Mesenchymal stem cell (in vitro differentiated cells and primary cell): ENCODE measurements at regions not wholly inside any gene's neighbourhood (a gene's known extent, or its start where the extent isn't known, plus 50 kb on each side); places are given as distances from the start of the nearest gene placed in this dataset.

Experiments used
- DNase-seq: peaks from one replicate; pipeline ENCODE4 v3.0.0-alpha.2; 2013
- H2AFZ ChIP-seq: one replicate; pipeline ENCODE4 v1.6.1; 2013; ENCODE audit warnings: low read depth, mild to moderate bottlenecking, control low read depth, inconsistent platforms, low read length, moderate library complexity
- H2AK5ac ChIP-seq: 2 replicates; pipeline ENCODE4 v1.6.1; 2013; ENCODE audit warnings: low read length, moderate library complexity, mild to moderate bottlenecking, inconsistent platforms; ENCODE audit not compliant: severe bottlenecking
- H2BK120ac ChIP-seq: one replicate; pipeline ENCODE4 v1.6.1; 2013; ENCODE audit warnings: low read depth, mild to moderate bottlenecking, inconsistent platforms, low read length, moderate library complexity
- H2BK12ac ChIP-seq, 2 experiments: one replicate each; pipeline ENCODE4 v1.6.1; 2013; ENCODE audit warnings: inconsistent platforms in 2 of 2, low read length in 2 of 2, mild to moderate bottlenecking in 2 of 2, moderate library complexity in 2 of 2, control low read depth in 1 of 2
- H2BK15ac ChIP-seq: one replicate; pipeline ENCODE4 v1.6.1; 2013; ENCODE audit warnings: mild to moderate bottlenecking, low read depth, inconsistent platforms; ENCODE audit not compliant: poor library complexity, severe bottlenecking
- H2BK5ac ChIP-seq: 2 replicates; pipeline ENCODE4 v1.6.1; 2013; ENCODE audit warnings: low read depth, mild to moderate bottlenecking, low read length, control low read depth, inconsistent platforms; ENCODE audit not compliant: poor library complexity, severe bottlenecking
- H3K14ac ChIP-seq, 2 experiments: one replicate each; pipeline ENCODE4 v1.6.1; 2013; ENCODE audit warnings: inconsistent platforms in 2 of 2, low read length in 2 of 2, control low read depth in 1 of 2, mild to moderate bottlenecking in 1 of 2, moderate library complexity in 1 of 2
- H3K18ac ChIP-seq, 2 experiments: one replicate each; pipeline ENCODE4 v1.6.1; 2013; ENCODE audit warnings: inconsistent platforms in 2 of 2, low read length in 2 of 2, control low read depth in 1 of 2, low read depth in 1 of 2, mild to moderate bottlenecking in 1 of 2
- H3K23ac ChIP-seq, 2 experiments: one replicate each; pipeline ENCODE4 v1.6.1; 2013; ENCODE audit warnings: inconsistent platforms in 2 of 2, low read length in 2 of 2, mild to moderate bottlenecking in 2 of 2, moderate library complexity in 2 of 2, control low read depth in 1 of 2
- H3K27ac ChIP-seq: 2 replicates; pipeline ENCODE4 v1.5.1; 2013; ENCODE audit warnings: mild to moderate bottlenecking, moderate library complexity, low read length, control low read depth, inconsistent platforms; ENCODE audit not compliant: poor library complexity, severe bottlenecking
- H3K27me3 ChIP-seq, 2 experiments: 2 replicates each; pipeline versions ENCODE4 v1.6.1 to v1.7.0; 2013; ENCODE audit warnings: low read length in 2 of 2, mild to moderate bottlenecking in 2 of 2, moderate library complexity in 2 of 2, control low read depth in 1 of 2, inconsistent platforms in 1 of 2; ENCODE audit not compliant: control insufficient read depth in 1 of 2, insufficient read depth in 1 of 2
- H3K36me3 ChIP-seq, 2 experiments: 2 replicates each; pipeline versions ENCODE4 v1.6.1 to v1.7.0; 2013; ENCODE audit warnings: low read length in 2 of 2, control low read depth in 1 of 2, inconsistent platforms in 1 of 2, low read depth in 1 of 2, mild to moderate bottlenecking in 1 of 2; ENCODE audit not compliant: insufficient read depth in 2 of 2, control insufficient read depth in 1 of 2
- H3K4ac ChIP-seq, 2 experiments: one replicate each; pipeline ENCODE4 v1.6.1; 2013; ENCODE audit warnings: inconsistent platforms in 2 of 2, low read length in 2 of 2, mild to moderate bottlenecking in 2 of 2, moderate library complexity in 2 of 2, control low read depth in 1 of 2, low read depth in 1 of 2
- H3K4me1 ChIP-seq: 2 replicates; pipeline ENCODE4 v1.6.1; 2013; ENCODE audit warnings: low read depth, low read length, control low read depth; ENCODE audit not compliant: control insufficient read depth, insufficient read depth
- H3K4me2 ChIP-seq: 2 replicates; pipeline ENCODE4 v1.6.1; 2013; ENCODE audit warnings: low read length, mild to moderate bottlenecking, inconsistent platforms; ENCODE audit not compliant: poor library complexity, severe bottlenecking
- H3K4me3 ChIP-seq, 2 experiments: 2 replicates each; pipeline versions ENCODE4 v1.5.1 to v1.7.0; 2013; ENCODE audit warnings: low read length in 2 of 2, mild to moderate bottlenecking in 2 of 2, control low read depth in 1 of 2, low read depth in 1 of 2; ENCODE audit not compliant: insufficient read depth in 1 of 2
- H3K79me1 ChIP-seq: replicated peaks from 2 replicates; pipeline ENCODE4 v1.6.1; 2013; ENCODE audit warnings: mild to moderate bottlenecking, control low read depth, low read length, inconsistent platforms; ENCODE audit not compliant: poor library complexity, severe bottlenecking
- H3K9ac ChIP-seq: 2 replicates; pipeline ENCODE4 v1.7.0; 2013; ENCODE audit warnings: mild to moderate bottlenecking, low read length, moderate library complexity
- H3K9me3 ChIP-seq: 2 replicates; pipeline ENCODE4 v1.7.0; 2013; ENCODE audit warnings: mild to moderate bottlenecking, low read length; ENCODE audit not compliant: control insufficient read depth
- H4K8ac ChIP-seq: one replicate; pipeline ENCODE4 v1.6.1; 2013; ENCODE audit warnings: inconsistent platforms, mild to moderate bottlenecking, low read length, moderate library complexity
- H4K91ac ChIP-seq: one replicate; pipeline ENCODE4 v1.6.1; 2013; ENCODE audit warnings: mild to moderate bottlenecking, low read length, inconsistent platforms
- WGBS: methylation state at CpG from one replicate; pipeline ENCODE4 v1.1.7; 2013; ENCODE audit warnings: mixed read lengths; 5-methylcytosine and 5-hydroxymethylcytosine counted together

DNA sequence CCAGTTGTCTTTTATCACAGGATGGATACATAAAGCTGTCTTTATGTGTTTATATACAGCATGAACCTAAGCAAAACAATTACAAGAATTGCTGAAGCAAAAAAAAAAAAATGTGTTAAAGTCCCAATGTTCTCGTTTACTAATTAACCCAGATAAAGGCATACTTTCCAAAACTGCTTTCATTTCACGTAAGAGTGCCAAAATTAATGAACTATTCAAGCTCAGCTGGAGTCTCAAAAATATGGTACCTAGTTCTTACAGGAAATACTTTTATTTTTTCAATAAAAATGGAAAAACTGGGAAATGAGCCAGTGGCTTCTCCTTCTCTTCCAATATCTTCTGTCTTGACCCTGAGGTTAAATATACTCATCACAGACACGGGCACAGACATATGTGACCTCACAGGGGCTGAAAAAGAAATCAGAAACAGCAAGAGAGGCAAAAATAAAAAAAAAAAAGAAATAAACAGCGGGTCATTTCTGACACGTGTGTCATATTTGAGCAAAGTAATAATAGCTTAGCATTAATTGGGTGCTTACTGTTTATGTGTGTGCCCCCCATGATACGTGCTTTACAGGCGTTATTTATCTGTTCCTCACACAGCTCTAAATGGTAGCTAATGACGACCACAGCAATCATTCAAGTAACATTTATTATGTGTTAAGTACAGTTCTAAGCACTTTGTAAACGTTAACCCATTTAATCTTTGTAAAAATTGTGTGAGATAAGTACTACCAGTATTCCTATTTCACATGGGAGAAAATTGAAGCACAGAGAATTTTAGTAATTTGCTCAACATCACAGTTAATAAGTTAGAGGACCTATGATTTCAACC, 158.0 kb upstream of the MMADHC start:
- no peak overlapping the region for H3K14ac ChIP-seq
- H3K4me3 ChIP-seq = no peak overlapping the region
- H3K27ac ChIP-seq = peak overlapping the region; percentile 78
- no peaks in the 10 kb centered on the region for H3K27me3 ChIP-seq
- H3K9me3 ChIP-seq = no peaks in the 10 kb centered on the region
- H3K36me3 ChIP-seq = no peaks in the 10 kb centered on the region
- H2BK15ac ChIP-seq = no peak overlapping the region
- no peak overlapping the region for H2AK5ac ChIP-seq
- no peak overlapping the region for H4K91ac ChIP-seq
- no peak overlapping the region for H2BK5ac ChIP-seq
- no peak overlapping the region for H3K4me2 ChIP-seq
- no peak overlapping the region for H4K8ac ChIP-seq
- H3K18ac ChIP-seq = no peak overlapping the region
- WGBS = 75% methylated on average over 7 of the region's 9 CpGs
- H3K4ac ChIP-seq = no peak overlapping the region
- H2BK12ac ChIP-seq = no peak overlapping the region
- DNase-seq = no peak
- H3K4me1 ChIP-seq = peaks cover 3% of the 10 kb centered on the region
- peak overlapping the region; percentile 67 for H3K9ac ChIP-seq
- no peak overlapping the region for H3K23ac ChIP-seq
- no peak overlapping the region for H2AFZ ChIP-seq
- no peak overlapping the region for H2BK120ac ChIP-seq
- H3K79me1 ChIP-seq = no peaks in the 10 kb centered on the region

DNA sequence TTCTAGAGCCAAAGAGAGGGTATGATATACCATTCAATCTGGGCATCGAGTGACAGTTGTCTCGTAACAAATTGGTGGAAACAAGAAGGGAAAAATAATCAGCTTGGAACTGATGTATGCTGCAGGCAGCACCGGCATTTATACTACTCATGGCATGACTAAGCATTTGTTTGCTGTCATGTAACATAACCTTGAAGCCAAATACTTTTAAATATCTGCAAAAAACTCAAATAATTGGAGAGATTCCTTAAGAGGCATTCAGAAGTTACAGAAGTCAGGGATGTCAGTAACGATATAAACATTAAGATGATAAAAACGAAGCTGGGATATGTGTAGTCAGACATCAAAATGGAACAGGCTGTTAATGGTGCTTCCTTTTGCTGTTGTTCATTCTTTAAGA, 157.3 kb upstream of the MMADHC start:
- no peak overlapping the region for H2AFZ ChIP-seq
- no peak overlapping the region for H4K8ac ChIP-seq
- H2BK12ac ChIP-seq = no peak overlapping the region
- H3K14ac ChIP-seq = no peak overlapping the region
- H3K4me1 ChIP-seq = peaks cover 3% of the 10 kb centered on the region
- H2BK5ac ChIP-seq = no peak overlapping the region
- H2AK5ac ChIP-seq = no peak overlapping the region
- H3K79me1 ChIP-seq = no peaks in the 10 kb centered on the region
- no peak overlapping the region for H3K4me2 ChIP-seq
- H3K9ac ChIP-seq = peak overlapping the region; percentile 67
- no peak overlapping the region for H3K4ac ChIP-seq
- no peak overlapping the region for H4K91ac ChIP-seq
- no peak overlapping the region for H2BK15ac ChIP-seq
- peak; percentile 59 for DNase-seq
- WGBS = 43% methylated on average over 4 of the region's 5 CpGs
- peak overlapping the region; percentile 78 for H3K27ac ChIP-seq
- no peak overlapping the region for H3K4me3 ChIP-seq
- no peaks in the 10 kb centered on the region for H3K36me3 ChIP-seq
- H3K18ac ChIP-seq = no peak overlapping the region
- H3K23ac ChIP-seq = no peak overlapping the region
- H3K27me3 ChIP-seq = no peaks in the 10 kb centered on the region
- no peaks in the 10 kb centered on the region for H3K9me3 ChIP-seq
- H2BK120ac ChIP-seq = peak overlapping the region; percentile 37

DNA sequence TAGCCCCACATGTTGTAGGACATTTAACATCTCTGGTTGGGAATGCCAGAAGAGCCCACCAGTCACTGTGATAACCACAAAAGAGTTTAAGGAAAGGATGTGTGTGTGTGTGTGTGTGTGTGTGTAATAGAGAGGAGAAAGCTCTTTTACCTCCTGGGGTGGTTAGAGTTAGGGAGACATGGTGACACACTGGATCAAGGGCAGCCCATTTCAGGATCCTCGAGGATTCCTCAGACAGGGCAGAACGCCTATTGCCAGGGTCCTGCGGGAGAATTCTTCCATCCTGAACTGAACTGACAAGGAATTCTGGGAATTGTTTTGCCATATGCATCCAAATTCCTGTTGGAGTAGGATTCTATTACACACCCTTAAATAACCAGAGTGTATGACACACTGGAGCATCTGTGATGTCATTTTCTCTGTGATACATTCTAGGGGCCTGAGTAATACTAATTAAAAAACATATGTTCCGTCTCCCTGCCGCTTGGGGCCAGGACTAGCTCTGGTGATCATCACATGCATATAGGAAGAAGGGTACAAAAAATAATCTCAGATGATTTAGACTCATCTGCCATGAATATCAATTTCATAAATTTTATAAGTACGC, 156.4 kb upstream of the MMADHC start:
- Histone ChIP-seq H2AK5ac (peak overlapping the region; percentile 83), H3K27me3 (no peaks in the 10 kb centered on the region), H3K4me1 (peaks cover 3% of the 10 kb centered on the region), H3K9me3 (no peaks in the 10 kb centered on the region), H3K9ac (peak overlapping the region; percentile 67), H2AFZ (no peak overlapping the region), H3K27ac (peak overlapping the region; percentile 78), H3K4me3 (no peak overlapping the region), H2BK120ac (peak overlapping the region; percentile 27), H3K79me1 (no peaks in the 10 kb centered on the region), H2BK12ac (peak overlapping the region; percentile 23 to 59), H3K4me2 (no peak overlapping the region), H3K18ac (peak overlapping the region; percentile 44 to 72), H2BK15ac (no peak overlapping the region), H3K4ac (peak overlapping the region in 1 of 2 experiments; percentile 22), H3K14ac (no peak overlapping the region), H3K36me3 (no peaks in the 10 kb centered on the region), H4K91ac (no peak overlapping the region), H3K23ac (no peak overlapping the region), H4K8ac (no peak overlapping the region), H2BK5ac (no peak overlapping the region)
- peak; percentile 91 for DNase-seq
- WGBS = 43% methylated on average over 5 of the region's 6 CpGs

DNA sequence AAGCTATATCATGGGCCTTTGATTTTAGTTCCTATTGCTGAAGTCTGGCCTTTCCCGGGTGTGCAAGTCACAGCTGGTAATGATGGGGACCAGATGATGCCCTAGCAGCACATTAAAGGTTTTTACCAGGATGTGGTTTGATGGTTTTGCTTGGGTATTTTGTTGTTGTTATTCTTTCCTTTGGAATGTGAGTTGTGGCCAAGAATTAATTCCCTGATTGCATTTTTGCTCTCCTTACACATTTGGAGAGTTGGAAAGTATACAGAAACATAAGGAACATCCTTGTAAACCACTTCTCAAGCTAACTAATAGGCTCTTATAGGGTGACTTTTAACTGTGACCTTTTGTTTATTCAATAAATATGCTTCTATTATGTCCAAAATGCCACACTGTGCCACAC, 154.1 kb upstream of the MMADHC start:
- peak; percentile 91 for DNase-seq
- H3K4me3 ChIP-seq = no peak overlapping the region
- H2BK12ac ChIP-seq = no peak overlapping the region
- no peak overlapping the region for H2BK5ac ChIP-seq
- H3K36me3 ChIP-seq = no peaks in the 10 kb centered on the region
- no peak overlapping the region for H2BK15ac ChIP-seq
- no peak overlapping the region for H3K4ac ChIP-seq
- no peak overlapping the region for H2AK5ac ChIP-seq
- H3K9me3 ChIP-seq = no peaks in the 10 kb centered on the region
- no peak overlapping the region for H3K23ac ChIP-seq
- WGBS = 5% methylated on average over 1 of the region's 1 CpG
- no peak overlapping the region for H3K14ac ChIP-seq
- peaks cover 3% of the 10 kb centered on the region for H3K4me1 ChIP-seq
- H4K8ac ChIP-seq = no peak overlapping the region
- H3K27me3 ChIP-seq = no peaks in the 10 kb centered on the region
- no peaks in the 10 kb centered on the region for H3K79me1 ChIP-seq
- H4K91ac ChIP-seq = no peak overlapping the region
- no peak overlapping the region for H3K4me2 ChIP-seq
- H3K9ac ChIP-seq = peak overlapping the region; percentile 7
- H2BK120ac ChIP-seq = no peak overlapping the region
- no peak overlapping the region for H2AFZ ChIP-seq
- H3K18ac ChIP-seq = no peak overlapping the region
- H3K27ac ChIP-seq = peak overlapping the region; percentile 85
